Fibroblast of villous mesenchyme (primary cell): ENCODE measurements at regions not wholly inside any gene's neighbourhood (a gene's known extent, or its start where the extent isn't known, plus 50 kb on each side); places are given as distances from the start of the nearest gene placed in this dataset.

Experiments
- DNase-seq: peaks from one replicate; pipeline ENCODE4 v3.0.0-alpha.2; 2010; ENCODE audit warnings: low read depth
- H3K4me3 ChIP-seq: 2 replicates; pipeline ENCODE4 v1.5.1; 2011; ENCODE audit warnings: low read depth, mild to moderate bottlenecking, low read length
- TF ChIP-seq, protein P1 (sequence below): IDR thresholded peaks from 2 replicates; pipeline ENCODE4 v1.5.1; 2012; ENCODE audit warnings: low read depth, mild to moderate bottlenecking, low read length; ENCODE audit not compliant: insufficient read depth

- no peak overlapping the region for H3K4me3 ChIP-seq
- TF ChIP-seq, protein P1, sequence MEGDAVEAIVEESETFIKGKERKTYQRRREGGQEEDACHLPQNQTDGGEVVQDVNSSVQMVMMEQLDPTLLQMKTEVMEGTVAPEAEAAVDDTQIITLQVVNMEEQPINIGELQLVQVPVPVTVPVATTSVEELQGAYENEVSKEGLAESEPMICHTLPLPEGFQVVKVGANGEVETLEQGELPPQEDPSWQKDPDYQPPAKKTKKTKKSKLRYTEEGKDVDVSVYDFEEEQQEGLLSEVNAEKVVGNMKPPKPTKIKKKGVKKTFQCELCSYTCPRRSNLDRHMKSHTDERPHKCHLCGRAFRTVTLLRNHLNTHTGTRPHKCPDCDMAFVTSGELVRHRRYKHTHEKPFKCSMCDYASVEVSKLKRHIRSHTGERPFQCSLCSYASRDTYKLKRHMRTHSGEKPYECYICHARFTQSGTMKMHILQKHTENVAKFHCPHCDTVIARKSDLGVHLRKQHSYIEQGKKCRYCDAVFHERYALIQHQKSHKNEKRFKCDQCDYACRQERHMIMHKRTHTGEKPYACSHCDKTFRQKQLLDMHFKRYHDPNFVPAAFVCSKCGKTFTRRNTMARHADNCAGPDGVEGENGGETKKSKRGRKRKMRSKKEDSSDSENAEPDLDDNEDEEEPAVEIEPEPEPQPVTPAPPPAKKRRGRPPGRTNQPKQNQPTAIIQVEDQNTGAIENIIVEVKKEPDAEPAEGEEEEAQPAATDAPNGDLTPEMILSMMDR: no peak
- no peak for DNase-seq
Observed at GRCh38 chr16:79533292-79533691, 67.2 kb downstream of the MAF start.

GRCh38 chr16:79532785-79533184 lies 67.8 kb downstream of the MAF start:
- TF ChIP-seq, protein P1: no peak
- H3K4me3 ChIP-seq: no peak overlapping the region
- no peak for DNase-seq

- TF ChIP-seq, protein P1: no peak
- no peak for DNase-seq
Observed at GRCh38 chr16:79532273-79532672, 68.3 kb downstream of the MAF start.

GRCh38 chr16:79528338-79528737 lies 72.2 kb downstream of the MAF start:
- no peak overlapping the region for H3K4me3 ChIP-seq
- TF ChIP-seq, protein P1: no peak
- DNase-seq: no peak

More at GRCh38 chr16:79532273-79532672, 68.3 kb downstream of the MAF start:
- no peak overlapping the region for H3K4me3 ChIP-seq

DNA sequence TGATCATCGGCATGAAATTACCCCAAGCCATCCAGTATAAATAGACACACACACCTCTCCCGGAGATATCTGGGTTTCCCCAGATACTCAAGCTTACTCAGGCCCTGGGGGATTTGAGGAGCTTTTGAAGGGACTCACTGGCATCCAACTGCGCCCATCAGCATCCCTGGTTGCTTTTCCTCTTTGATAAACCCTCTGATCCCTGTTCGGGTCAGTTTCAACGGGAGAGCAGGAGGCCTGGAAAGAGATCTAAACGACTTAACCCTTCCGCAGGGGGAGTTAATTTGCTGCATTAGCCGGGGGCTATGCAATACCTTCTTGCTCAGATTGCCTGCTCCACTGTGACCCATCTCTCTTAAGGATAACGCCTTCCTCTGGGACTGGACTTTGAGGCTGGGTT lies 76.6 kb downstream of the MAF start:
- no peak overlapping the region for H3K4me3 ChIP-seq
- DNase-seq: no peak
- TF ChIP-seq, protein P1: no peak

GRCh38 chr16:79519448-79519847 lies 81.1 kb downstream of the MAF start:
- no peak overlapping the region for H3K4me3 ChIP-seq
- DNase-seq: no peak
- TF ChIP-seq, protein P1: no peak

GRCh38 chr16:79517156-79517555 lies 83.4 kb downstream of the MAF start:
- TF ChIP-seq, protein P1: no peak
- H3K4me3 ChIP-seq: no peak overlapping the region
- DNase-seq: no peak
